H1 (cell line): ENCODE measurements at regions not wholly inside any gene's neighbourhood (a gene's known extent, or its start where the extent isn't known, plus 50 kb on each side); places are given as distances from the start of the nearest gene placed in this dataset.

Experiments used
- CTCF ChIP-seq, 3 experiments: IDR thresholded peaks; 1 replicate in 2 of 3; 2 replicates in 1 of 3; pipeline versions ENCODE4 v1.5.1 to v1.6.1; 2011; ENCODE audit warnings: low read length in 3 of 3, mild to moderate bottlenecking in 3 of 3, inconsistent platforms in 2 of 3, low read depth in 1 of 3, moderate library complexity in 1 of 3; ENCODE audit not compliant: insufficient read depth in 1 of 3; ENCODE audit errors: control extremely low read depth in 1 of 3
- EZH2 ChIP-seq: fragments of 200-600 bp; sonication (generic); IDR thresholded peaks from 2 replicates; pipeline ENCODE4 v1.7.1; 2012; ENCODE audit warnings: low read depth, mild to moderate bottlenecking, moderate library complexity, low read length, inconsistent platforms; ENCODE audit not compliant: severe bottlenecking

- TF ChIP-seq CTCF (IDR thresholded peaks at IDR 0.05; ENCODE audit: control extremely low read depth in 1 of 3, insufficient read depth in 1 of 3, low read depth in 1 of 3, low read length in 3 of 3) (no peak), EZH2 (no peak)
These were observed 152.7 kb upstream of the SHH start for GRCh38 chr7:155965010-155965409.
